Eye (tissue), 1 donor: ENCODE measurements at regions not wholly inside any gene's neighbourhood (a gene's known extent, or its start where the extent isn't known, plus 50 kb on each side); places are given as distances from the start of the nearest gene placed in this dataset.
A peak's percentile ranks its signal among the peaks of the same experiment; 100 is the strongest.

Experiments used
- DNase-seq: peaks from one replicate; pipeline ENCODE4 v3.0.0-alpha.2; 2015

DNA sequence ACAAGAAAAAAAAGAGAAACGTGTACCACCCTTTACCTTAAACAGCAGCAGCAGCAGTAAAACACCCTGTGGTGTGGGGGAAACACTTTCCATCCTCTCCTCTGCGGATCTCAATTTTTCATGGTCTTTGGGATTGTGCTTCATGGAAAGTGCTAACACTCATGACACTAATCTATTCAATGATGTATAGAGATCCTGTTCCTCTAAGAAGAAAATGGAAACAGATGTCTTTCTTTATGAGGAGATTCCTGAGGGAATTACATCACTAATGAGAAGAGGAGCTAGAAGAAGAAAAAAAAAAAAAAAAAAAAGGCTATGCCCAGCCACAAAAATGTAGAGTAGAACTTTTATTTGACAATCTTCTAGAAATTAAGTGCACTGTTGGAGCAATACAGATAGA lies 62.9 kb upstream of the NDST3 start:
- peak; percentile 13 for DNase-seq

DNA sequence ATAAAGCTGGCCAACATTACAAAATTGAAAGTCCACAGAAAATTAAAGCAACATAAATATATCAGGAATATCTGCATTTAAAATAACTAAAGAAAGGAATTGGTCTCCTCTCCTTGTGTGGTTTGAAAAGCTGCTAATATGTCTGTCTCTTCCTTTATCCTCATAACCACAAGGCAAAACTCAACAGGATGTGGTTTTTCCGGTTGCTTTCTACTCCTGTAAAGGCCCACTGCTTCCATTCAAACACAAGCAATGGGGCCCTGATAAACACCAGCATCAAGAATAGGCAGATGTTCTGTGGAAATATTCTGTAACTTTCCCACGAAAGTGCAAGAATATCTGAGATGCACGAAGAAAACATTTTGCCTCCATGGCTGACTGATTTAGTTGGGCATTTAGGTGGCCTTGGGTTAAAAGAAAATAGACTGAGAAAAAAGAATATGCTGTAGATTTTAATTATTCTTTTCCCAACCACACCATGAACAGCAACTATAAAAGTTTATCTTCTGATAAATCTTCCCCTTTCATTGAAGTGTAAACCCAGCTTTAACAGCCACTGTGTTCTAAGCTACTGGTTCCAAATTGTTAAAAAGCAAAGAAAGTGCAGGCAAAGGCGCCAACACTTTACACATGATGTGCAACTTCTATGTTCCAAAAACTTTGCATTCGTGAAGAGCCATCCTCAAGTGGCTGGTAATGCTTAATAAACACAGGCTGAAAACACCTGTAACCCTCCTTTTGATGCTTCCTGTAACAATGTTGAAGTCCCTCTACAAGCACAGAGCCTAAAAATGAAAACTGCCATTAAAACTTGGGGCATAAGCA lies 50.5 kb upstream of the NDST3 start:
- DNase-seq = no peak

DNA sequence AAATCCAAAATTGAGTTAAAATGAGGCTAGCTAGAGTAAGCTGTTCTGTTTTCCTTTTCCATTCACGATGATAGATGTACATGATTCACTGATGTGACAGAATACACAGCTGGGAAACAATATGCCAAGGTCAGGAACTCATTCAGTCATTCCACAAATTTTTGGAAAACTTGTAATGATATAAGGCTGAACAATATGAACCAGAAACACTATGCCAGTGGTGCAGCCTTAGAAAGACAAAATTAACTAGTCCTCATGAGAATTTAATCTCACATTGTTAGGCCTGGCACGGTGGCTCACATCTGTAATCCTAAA lies 50.0 kb upstream of the NDST3 start:
- no peak for DNase-seq
